Trophoblast cell (in vitro differentiated cells and primary cell): ENCODE measurements at regions not wholly inside any gene's neighbourhood (a gene's known extent, or its start where the extent isn't known, plus 50 kb on each side); places are given as distances from the start of the nearest gene placed in this dataset.

Experiments
- DNase-seq, 2 donors: peaks; one replicate each; pipeline ENCODE4 v3.0.0-alpha.2; 2016
- H2AFZ ChIP-seq: 2 replicates; pipeline ENCODE4 v1.6.1; 2013; ENCODE audit warnings: low read length, moderate library complexity, mild to moderate bottlenecking; ENCODE audit not compliant: insufficient read depth, poor library complexity
- H2AK5ac ChIP-seq: 2 replicates; pipeline ENCODE4 v1.6.1; 2013; ENCODE audit warnings: mild to moderate bottlenecking, low read length
- H2BK120ac ChIP-seq: 2 replicates; pipeline ENCODE4 v1.6.1; 2013; ENCODE audit warnings: low read length, mild to moderate bottlenecking, moderate library complexity; ENCODE audit not compliant: insufficient read depth, poor library complexity
- H2BK12ac ChIP-seq: 2 replicates; pipeline ENCODE4 v1.6.1; 2013; ENCODE audit warnings: mild to moderate bottlenecking, low read length, moderate library complexity
- H2BK5ac ChIP-seq: 2 replicates; pipeline ENCODE4 v1.6.1; 2013; ENCODE audit warnings: low read length, low read depth, moderate library complexity, mild to moderate bottlenecking; ENCODE audit not compliant: poor library complexity
- H3K14ac ChIP-seq: 2 replicates; pipeline ENCODE4 v1.6.1; 2013; ENCODE audit warnings: mild to moderate bottlenecking, low read length
- H3K18ac ChIP-seq: 2 replicates; pipeline ENCODE4 v1.6.1; 2013; ENCODE audit warnings: mild to moderate bottlenecking, low read length
- H3K23ac ChIP-seq: 2 replicates; pipeline ENCODE4 v1.6.1; 2013; ENCODE audit warnings: low read length
- H3K27ac ChIP-seq: 2 replicates; pipeline ENCODE4 v1.5.1; 2013; ENCODE audit warnings: low read depth, mild to moderate bottlenecking, inconsistent platforms, low read length, moderate library complexity
- H3K27me3 ChIP-seq: 2 replicates; pipeline ENCODE4 v1.6.1; 2013; ENCODE audit warnings: inconsistent platforms, mild to moderate bottlenecking, low read length, moderate library complexity; ENCODE audit not compliant: insufficient read depth
- H3K36me3 ChIP-seq, 2 experiments: 1 replicate in 1 of 2; 2 replicates in 1 of 2; pipeline ENCODE4 v1.6.1; 2013; ENCODE audit warnings: low read length in 2 of 2, mild to moderate bottlenecking in 2 of 2, moderate library complexity in 1 of 2; ENCODE audit not compliant: insufficient read depth in 2 of 2, control insufficient read depth in 1 of 2
- H3K4ac ChIP-seq: 2 replicates; pipeline ENCODE4 v1.6.1; 2013; ENCODE audit warnings: low read depth, mild to moderate bottlenecking, low read length, moderate library complexity
- H3K4me1 ChIP-seq, 2 experiments: 1 replicate in 1 of 2; 2 replicates in 1 of 2; pipeline ENCODE4 v1.6.1; 2013; ENCODE audit warnings: low read length in 2 of 2, mild to moderate bottlenecking in 2 of 2, moderate library complexity in 1 of 2; ENCODE audit not compliant: insufficient read depth in 2 of 2, control insufficient read depth in 1 of 2
- H3K4me2 ChIP-seq: 2 replicates; pipeline ENCODE4 v1.6.1; 2013; ENCODE audit warnings: inconsistent platforms, mild to moderate bottlenecking, low read length, moderate library complexity
- H3K4me3 ChIP-seq: 2 replicates; pipeline ENCODE4 v1.5.1; 2013; ENCODE audit warnings: mild to moderate bottlenecking, low read depth, low read length, inconsistent platforms
- H3K79me1 ChIP-seq: one replicate; pipeline ENCODE4 v1.6.1; 2013; ENCODE audit warnings: low read length
- H3K79me2 ChIP-seq: 2 replicates; pipeline ENCODE4 v1.6.1; 2013; ENCODE audit warnings: low read length, mild to moderate bottlenecking; ENCODE audit not compliant: control insufficient read depth, insufficient read depth, poor library complexity
- H3K9ac ChIP-seq: 2 replicates; pipeline ENCODE4 v1.6.1; 2013; ENCODE audit warnings: mild to moderate bottlenecking, low read length
- H3K9me3 ChIP-seq: 2 replicates; pipeline ENCODE4 v1.6.1; 2013; ENCODE audit warnings: low read depth, mild to moderate bottlenecking, control low read depth, inconsistent platforms, low read length; ENCODE audit not compliant: insufficient read depth
- H4K12ac ChIP-seq: 2 replicates; pipeline ENCODE4 v1.6.1; 2013; ENCODE audit warnings: low read depth, mild to moderate bottlenecking, low read length, moderate library complexity
- H4K8ac ChIP-seq: 2 replicates; pipeline ENCODE4 v1.6.1; 2013; ENCODE audit warnings: low read depth, mild to moderate bottlenecking, low read length, moderate library complexity
- H4K91ac ChIP-seq: one replicate; pipeline ENCODE4 v1.6.1; 2013; ENCODE audit warnings: low read depth, mild to moderate bottlenecking, low read length, moderate library complexity
- WGBS: extraction: QIAGEN DNeasy Blood & Tissue Kit; methylation state at CpG from one replicate; pipeline ENCODE4 v1.1.7; 2013; ENCODE audit warnings: missing lambda C conversion rate; ENCODE audit not compliant: insufficient read length, insufficient coverage; ENCODE audit errors: extremely low coverage; 5-methylcytosine and 5-hydroxymethylcytosine counted together

- H3K27me3 ChIP-seq, result no peaks in the 10 kb centered on the region
- no peak overlapping the region for H3K4ac ChIP-seq
- no peak overlapping the region for H3K4me2 ChIP-seq
- H3K18ac ChIP-seq, result no peak overlapping the region
- no peak overlapping the region for H4K12ac ChIP-seq
- no peak overlapping the region for H2BK12ac ChIP-seq
- H3K9ac ChIP-seq, result no peak overlapping the region
- H3K79me2 ChIP-seq, result no peaks in the 10 kb centered on the region
- H3K9me3 ChIP-seq, result no peaks in the 10 kb centered on the region
- WGBS, result no CpG with 5 or more reads among the region's 3 CpGs
- no peak overlapping the region for H2BK5ac ChIP-seq
- no peak overlapping the region for H3K27ac ChIP-seq
- H3K23ac ChIP-seq, result no peak overlapping the region
- no peak overlapping the region for H2AFZ ChIP-seq
- no peak overlapping the region for H3K14ac ChIP-seq
- no peak for DNase-seq
- H4K8ac ChIP-seq, result no peak overlapping the region
- H3K4me1 ChIP-seq, result no peaks in the 10 kb centered on the region
- H3K4me3 ChIP-seq, result no peak overlapping the region
- no peak overlapping the region for H4K91ac ChIP-seq
- no peaks in the 10 kb centered on the region for H3K79me1 ChIP-seq
- no peaks in the 10 kb centered on the region for H3K36me3 ChIP-seq
- no peak overlapping the region for H2BK120ac ChIP-seq
- H2AK5ac ChIP-seq, result no peak overlapping the region
These were observed 61.8 kb upstream of the TRPM3 start for GRCh38 chr9:71183251-71183650.

GRCh38 chr9:71179183-71179582, 57.8 kb upstream of the TRPM3 start:
- WGBS, result no CpG with 5 or more reads among the region's 3 CpGs

GRCh38 chr9:71177901-71178300, 56.5 kb upstream of the TRPM3 start:
- no peak overlapping the region for H2AK5ac ChIP-seq
- H3K18ac ChIP-seq, result no peak overlapping the region
- H3K9ac ChIP-seq, result no peak overlapping the region
- H3K4me1 ChIP-seq, result no peaks in the 10 kb centered on the region
- H3K79me1 ChIP-seq, result no peaks in the 10 kb centered on the region
- no peaks in the 10 kb centered on the region for H3K27me3 ChIP-seq
- H3K4ac ChIP-seq, result no peak overlapping the region
- H3K9me3 ChIP-seq, result no peaks in the 10 kb centered on the region
- H3K27ac ChIP-seq, result no peak overlapping the region
- no peak overlapping the region for H2BK120ac ChIP-seq
- no peaks in the 10 kb centered on the region for H3K79me2 ChIP-seq
- no peak overlapping the region for H2BK5ac ChIP-seq
- DNase-seq, result no peak
- H3K36me3 ChIP-seq, result no peaks in the 10 kb centered on the region
- H2BK12ac ChIP-seq, result no peak overlapping the region
- no CpG with 5 or more reads among the region's 3 CpGs for WGBS
- H3K14ac ChIP-seq, result no peak overlapping the region
- no peak overlapping the region for H4K8ac ChIP-seq
- H3K4me3 ChIP-seq, result no peak overlapping the region
- no peak overlapping the region for H3K4me2 ChIP-seq
- H3K23ac ChIP-seq, result no peak overlapping the region
- H4K12ac ChIP-seq, result no peak overlapping the region
- no peak overlapping the region for H2AFZ ChIP-seq
- no peak overlapping the region for H4K91ac ChIP-seq

More at GRCh38 chr9:71179183-71179582, 57.8 kb upstream of the TRPM3 start:
- Histone ChIP-seq H3K27ac (no peak overlapping the region), H3K9me3 (no peaks in the 10 kb centered on the region), H4K12ac (no peak overlapping the region), H2BK5ac (no peak overlapping the region), H3K18ac (no peak overlapping the region), H3K4me1 (no peaks in the 10 kb centered on the region), H3K27me3 (no peaks in the 10 kb centered on the region), H2BK12ac (no peak overlapping the region), H2BK120ac (no peak overlapping the region), H3K4me3 (no peak overlapping the region), H3K79me1 (no peaks in the 10 kb centered on the region), H3K79me2 (no peaks in the 10 kb centered on the region), H3K9ac (no peak overlapping the region), H3K36me3 (no peaks in the 10 kb centered on the region), H2AK5ac (no peak overlapping the region), H2AFZ (no peak overlapping the region), H4K8ac (no peak overlapping the region), H3K23ac (no peak overlapping the region), H3K14ac (no peak overlapping the region), H3K4ac (no peak overlapping the region), H3K4me2 (no peak overlapping the region), H4K91ac (no peak overlapping the region)
- no peak for DNase-seq

- H3K79me2 ChIP-seq, result no peaks in the 10 kb centered on the region
These were observed 50.1 kb upstream of the TRPM3 start for GRCh38 chr9:71171517-71171916.

More at GRCh38 chr9:71171517-71171916, 50.1 kb upstream of the TRPM3 start:
- no peak overlapping the region for H2BK120ac ChIP-seq
- no peak overlapping the region for H2AFZ ChIP-seq
- H3K23ac ChIP-seq, result no peak overlapping the region
- H3K27ac ChIP-seq, result no peak overlapping the region
- no peaks in the 10 kb centered on the region for H3K9me3 ChIP-seq
- no peak overlapping the region for H3K14ac ChIP-seq
- no peaks in the 10 kb centered on the region for H3K4me1 ChIP-seq
- no peaks in the 10 kb centered on the region for H3K36me3 ChIP-seq
- no peak overlapping the region for H3K4me2 ChIP-seq
- no peak overlapping the region for H3K4ac ChIP-seq
- H4K12ac ChIP-seq, result no peak overlapping the region
- H2BK12ac ChIP-seq, result no peak overlapping the region
- no peak overlapping the region for H4K8ac ChIP-seq
- H4K91ac ChIP-seq, result no peak overlapping the region
- no peaks in the 10 kb centered on the region for H3K27me3 ChIP-seq
- H3K18ac ChIP-seq, result no peak overlapping the region
- H2BK5ac ChIP-seq, result no peak overlapping the region
- H3K4me3 ChIP-seq, result no peak overlapping the region
- H3K9ac ChIP-seq, result no peak overlapping the region
- no CpG with 5 or more reads among the region's 9 CpGs for WGBS
- no peak overlapping the region for H2AK5ac ChIP-seq
- DNase-seq, result no peak
- no peaks in the 10 kb centered on the region for H3K79me1 ChIP-seq
